ENCODE measurements at regions not wholly inside any gene's neighbourhood (a gene's known extent, or its start where the extent isn't known, plus 50 kb on each side); places are given as distances from the start of the nearest gene placed in this dataset.

DNA sequence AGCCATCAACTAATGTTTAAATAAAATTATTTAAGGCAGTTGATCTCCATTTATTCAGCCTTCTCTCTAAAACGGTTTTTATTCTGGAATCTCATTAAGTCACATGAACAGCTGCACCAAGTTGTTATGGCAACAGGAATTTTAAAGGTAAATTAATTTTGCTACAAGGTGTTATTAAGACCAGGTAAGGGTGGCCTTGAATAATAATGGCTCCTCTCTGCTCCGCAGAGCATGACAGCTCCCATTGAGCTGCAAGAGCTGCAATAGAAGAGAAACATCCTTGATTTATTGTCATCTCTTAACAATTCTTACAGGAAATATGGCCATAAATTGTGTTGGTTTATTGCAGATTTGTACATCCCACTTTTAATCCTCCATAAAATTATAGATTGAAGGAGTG is 165.8 kb downstream of the KLF6 start:
- no peak overlapping the region for H3K4me3 ChIP-seq
- no peak overlapping the region for H3K27ac ChIP-seq
- H3K4me1 ChIP-seq: peaks cover 11 to 13% of the 10 kb centered on the region in 2 donors
- no peak for ATAC-seq
- H3K27me3 ChIP-seq: no peaks in the 10 kb centered on the region
- no peak for TF ChIP-seq POLR2A (IDR thresholded peaks at IDR 0.05)
- in situ Hi-C loops (cut with MboI; ENCODE audit: low sequenced_read_pairs in 4 of 4) (no loop called here), intact Hi-C loops (cut with DNase I; ENCODE audit: low total_unique reads) (no loop called here)
- DNase-seq: no peak
- H3K36me3 ChIP-seq: no peaks in the 10 kb centered on the region
- no peaks in the 10 kb centered on the region for H3K9me3 ChIP-seq

DNA sequence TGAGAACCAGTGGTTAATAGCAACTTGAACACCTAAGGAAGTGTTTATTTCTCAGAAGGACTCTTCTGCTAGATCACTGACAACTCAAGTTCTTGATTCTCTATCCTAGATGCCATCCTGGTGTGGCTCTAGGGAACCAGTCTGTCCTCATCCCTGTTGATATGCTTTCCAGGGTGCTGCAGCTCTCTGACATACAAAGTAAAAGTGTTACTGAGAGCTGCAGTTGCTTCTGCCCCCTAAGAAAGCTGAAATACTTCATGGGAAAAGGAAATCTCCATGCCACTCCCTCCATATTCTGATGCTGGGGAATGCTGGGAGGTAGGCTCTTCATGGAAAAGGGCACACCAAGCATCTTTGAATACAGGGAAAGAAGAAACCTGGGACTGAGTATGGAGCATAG is 168.1 kb downstream of the KLF6 start:
- DNase-seq: no peak
- TF ChIP-seq, protein P1, sequence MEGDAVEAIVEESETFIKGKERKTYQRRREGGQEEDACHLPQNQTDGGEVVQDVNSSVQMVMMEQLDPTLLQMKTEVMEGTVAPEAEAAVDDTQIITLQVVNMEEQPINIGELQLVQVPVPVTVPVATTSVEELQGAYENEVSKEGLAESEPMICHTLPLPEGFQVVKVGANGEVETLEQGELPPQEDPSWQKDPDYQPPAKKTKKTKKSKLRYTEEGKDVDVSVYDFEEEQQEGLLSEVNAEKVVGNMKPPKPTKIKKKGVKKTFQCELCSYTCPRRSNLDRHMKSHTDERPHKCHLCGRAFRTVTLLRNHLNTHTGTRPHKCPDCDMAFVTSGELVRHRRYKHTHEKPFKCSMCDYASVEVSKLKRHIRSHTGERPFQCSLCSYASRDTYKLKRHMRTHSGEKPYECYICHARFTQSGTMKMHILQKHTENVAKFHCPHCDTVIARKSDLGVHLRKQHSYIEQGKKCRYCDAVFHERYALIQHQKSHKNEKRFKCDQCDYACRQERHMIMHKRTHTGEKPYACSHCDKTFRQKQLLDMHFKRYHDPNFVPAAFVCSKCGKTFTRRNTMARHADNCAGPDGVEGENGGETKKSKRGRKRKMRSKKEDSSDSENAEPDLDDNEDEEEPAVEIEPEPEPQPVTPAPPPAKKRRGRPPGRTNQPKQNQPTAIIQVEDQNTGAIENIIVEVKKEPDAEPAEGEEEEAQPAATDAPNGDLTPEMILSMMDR (IDR thresholded peaks at IDR 0.05 in 4 of 5, conservative IDR thresholded peaks at IDR 0.05 in 1 of 5): no peak
- TF ChIP-seq POLR2A (IDR thresholded peaks at IDR 0.05): no peak
- no peak for ATAC-seq
- intact Hi-C loops (cut with DNase I; ENCODE audit: low total_unique reads): no loop called here
- Histone ChIP-seq H3K4me1 (no peaks in the 10 kb centered on the region), H3K36me3 (no peaks in the 10 kb centered on the region), H3K9me3 (no peaks in the 10 kb centered on the region), H3K27ac (no peak overlapping the region), H3K4me3 (no peak overlapping the region), H3K27me3 (no peaks in the 10 kb centered on the region)
- in situ Hi-C loops (cut with MboI; ENCODE audit: low sequenced_read_pairs in 4 of 4): no loop called here

GRCh38 chr10:3613318-3613717 is 171.7 kb downstream of the KLF6 start:
- no peaks in the 10 kb centered on the region for H3K27me3 ChIP-seq
- H3K36me3 ChIP-seq: no peaks in the 10 kb centered on the region
- intact Hi-C loops (cut with DNase I; ENCODE audit: low total_unique reads) (no loop called here), in situ Hi-C loops (cut with MboI; ENCODE audit: low sequenced_read_pairs in 4 of 4) (no loop called here)
- H3K9me3 ChIP-seq: peaks cover 0 to 7% (median 5%) of the 10 kb centered on the region in 3 donors
- H3K4me3 ChIP-seq: no peak overlapping the region
- H3K4me1 ChIP-seq: no peaks in the 10 kb centered on the region
- ATAC-seq (no peak), DNase-seq (no peak)
- no peak overlapping the region for H3K27ac ChIP-seq
- TF ChIP-seq, protein P1 (IDR thresholded peaks at IDR 0.05 in 4 of 5, conservative IDR thresholded peaks at IDR 0.05 in 1 of 5): no peak
- TF ChIP-seq POLR2A (IDR thresholded peaks at IDR 0.05): no peak

DNA sequence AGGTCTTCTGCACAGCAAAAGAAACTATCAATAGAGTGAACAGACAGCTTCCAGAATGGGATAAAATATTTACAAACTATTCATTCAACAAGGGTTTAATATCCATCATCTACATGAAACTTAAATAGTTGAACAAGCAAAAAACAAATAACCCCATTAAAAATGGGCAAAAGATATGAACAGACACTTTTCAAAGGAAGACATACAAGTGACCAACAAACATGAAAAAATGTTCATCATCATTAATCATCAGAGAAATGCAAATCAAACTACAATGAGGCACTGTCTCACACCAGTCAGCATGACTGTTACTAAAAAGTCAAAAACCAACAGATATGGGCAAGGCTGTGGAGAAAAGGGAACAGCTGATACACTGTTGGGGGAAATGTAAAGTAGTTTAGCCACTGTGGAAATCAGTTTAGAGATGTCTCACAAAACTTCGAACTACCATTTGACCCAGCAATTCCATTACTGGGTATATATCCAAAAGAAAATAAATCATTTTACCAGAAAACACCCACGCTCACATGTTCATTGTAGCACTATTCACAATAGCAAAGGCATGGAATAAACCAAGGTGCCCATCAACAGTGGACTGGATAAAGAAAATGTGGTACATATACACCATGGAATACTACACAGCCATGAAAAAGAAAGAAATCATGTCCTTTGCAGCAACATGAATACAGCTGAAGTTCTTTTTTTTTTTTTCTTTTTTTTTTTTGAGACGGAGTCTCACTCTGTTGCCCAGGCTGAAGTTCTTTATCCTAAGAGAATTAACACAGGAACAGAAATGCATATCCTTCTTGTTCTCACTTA is 172.6 kb downstream of the KLF6 start:
- Histone ChIP-seq H3K27ac (no peak overlapping the region), H3K27me3 (no peaks in the 10 kb centered on the region), H3K4me1 (no peaks in the 10 kb centered on the region), H3K4me3 (no peak overlapping the region), H3K36me3 (no peaks in the 10 kb centered on the region), H3K9me3 (peaks cover 0 to 14% (median 5%) of the 10 kb centered on the region in 3 donors)
- intact Hi-C loops (cut with DNase I; ENCODE audit: low total_unique reads): no loop called here
- in situ Hi-C loops (cut with MboI; ENCODE audit: low sequenced_read_pairs in 4 of 4): no loop called here
- no peak for DNase-seq
- no peak for ATAC-seq
- no peak for TF ChIP-seq POLR2A (IDR thresholded peaks at IDR 0.05)
- TF ChIP-seq, protein P1 (IDR thresholded peaks at IDR 0.05 in 4 of 5, conservative IDR thresholded peaks at IDR 0.05 in 1 of 5): no peak

DNA sequence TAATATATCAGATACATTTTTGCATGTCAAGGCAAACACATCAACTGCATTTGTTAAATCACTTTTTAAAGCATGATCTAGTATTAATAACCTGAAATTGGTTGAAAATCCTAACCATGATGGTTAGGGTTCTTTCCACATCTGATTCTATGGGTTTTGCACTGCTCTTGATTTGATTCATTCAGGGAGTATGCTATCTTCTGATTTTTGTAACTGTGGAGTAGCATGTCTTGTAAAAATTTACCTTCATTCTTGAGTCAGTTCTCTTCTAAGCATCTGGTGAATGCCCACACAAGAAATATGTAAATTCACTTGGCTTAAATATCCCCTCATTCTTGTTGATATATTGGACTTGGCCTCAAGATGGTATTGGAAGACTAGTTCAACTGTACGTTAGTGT is 178.7 kb downstream of the KLF6 start:
- Histone ChIP-seq H3K4me1 (no peaks in the 10 kb centered on the region), H3K27ac (no peak overlapping the region), H3K4me3 (no peak overlapping the region), H3K36me3 (no peaks in the 10 kb centered on the region), H3K9me3 (peaks cover 0 to 14% (median 5%) of the 10 kb centered on the region in 3 donors), H3K27me3 (no peaks in the 10 kb centered on the region)
- intact Hi-C loops (cut with DNase I; ENCODE audit: low total_unique reads): no loop called here
- no peak for TF ChIP-seq POLR2A (IDR thresholded peaks at IDR 0.05)
- TF ChIP-seq, protein P1 (IDR thresholded peaks at IDR 0.05 in 4 of 5, conservative IDR thresholded peaks at IDR 0.05 in 1 of 5): no peak
- ATAC-seq (no peak), DNase-seq (no peak)
- in situ Hi-C loops (cut with MboI; ENCODE audit: low sequenced_read_pairs in 4 of 4): no loop called here

All from gastrocnemius medialis (tissue), 4 donors.